Tibial nerve (tissue), 4 donors: ENCODE measurements at regions not wholly inside any gene's neighbourhood (a gene's known extent, or its start where the extent isn't known, plus 50 kb on each side); places are given as distances from the start of the nearest gene placed in this dataset.

Experiments used
- EP300 ChIP-seq, 2 donors: sonication (generic); formaldehyde crosslinking; IDR thresholded peaks; one replicate each; pipeline ENCODE4 v1.6.1; 2017; ENCODE audit warnings: antibody characterized with exemption in 2 of 2, mild to moderate bottlenecking in 1 of 2
- POLR2A ChIP-seq, 2 donors: fragments of 450-650 bp; IDR thresholded peaks; one replicate each; pipeline ENCODE4 v1.6.1; 2017; ENCODE audit warnings: antibody characterized with exemption in 2 of 2, mild to moderate bottlenecking in 2 of 2, moderate library complexity in 2 of 2
- TF ChIP-seq, protein P1 (sequence below), 5 experiments: fragments of 200-600 bp in 3 of 5; fragments of 450-650 bp in 2 of 5; sonication (generic) in 3 of 5; IDR thresholded peaks; one replicate each; pipeline ENCODE4 v1.5.1; 2016 to 2019; ENCODE audit warnings: antibody characterized with exemption in 5 of 5, mild to moderate bottlenecking in 3 of 5, moderate library complexity in 2 of 5

GRCh38 chr1:58156831-58157230, 389.7 kb downstream of the OMA1 start:
- TF ChIP-seq, protein P1, sequence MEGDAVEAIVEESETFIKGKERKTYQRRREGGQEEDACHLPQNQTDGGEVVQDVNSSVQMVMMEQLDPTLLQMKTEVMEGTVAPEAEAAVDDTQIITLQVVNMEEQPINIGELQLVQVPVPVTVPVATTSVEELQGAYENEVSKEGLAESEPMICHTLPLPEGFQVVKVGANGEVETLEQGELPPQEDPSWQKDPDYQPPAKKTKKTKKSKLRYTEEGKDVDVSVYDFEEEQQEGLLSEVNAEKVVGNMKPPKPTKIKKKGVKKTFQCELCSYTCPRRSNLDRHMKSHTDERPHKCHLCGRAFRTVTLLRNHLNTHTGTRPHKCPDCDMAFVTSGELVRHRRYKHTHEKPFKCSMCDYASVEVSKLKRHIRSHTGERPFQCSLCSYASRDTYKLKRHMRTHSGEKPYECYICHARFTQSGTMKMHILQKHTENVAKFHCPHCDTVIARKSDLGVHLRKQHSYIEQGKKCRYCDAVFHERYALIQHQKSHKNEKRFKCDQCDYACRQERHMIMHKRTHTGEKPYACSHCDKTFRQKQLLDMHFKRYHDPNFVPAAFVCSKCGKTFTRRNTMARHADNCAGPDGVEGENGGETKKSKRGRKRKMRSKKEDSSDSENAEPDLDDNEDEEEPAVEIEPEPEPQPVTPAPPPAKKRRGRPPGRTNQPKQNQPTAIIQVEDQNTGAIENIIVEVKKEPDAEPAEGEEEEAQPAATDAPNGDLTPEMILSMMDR (IDR thresholded peaks at IDR 0.05) = no peak
- TF ChIP-seq EP300 (IDR thresholded peaks at IDR 0.05) = no peak
- TF ChIP-seq POLR2A (IDR thresholded peaks at IDR 0.05) = no peak
